A673 (cell line): ENCODE measurements at regions not wholly inside any gene's neighbourhood (a gene's known extent, or its start where the extent isn't known, plus 50 kb on each side); places are given as distances from the start of the nearest gene placed in this dataset.
"Not testable (repeated sequence)": the region's sequence is repeated elsewhere in the genome, so short reads cannot be mapped to it uniquely, and the experiment has no call there.

Source experiments
- BruUV-seq: library from RNA; stranded (reverse); fragments of 400-500 nt; replicated peaks from 2 replicates; lab custom pipeline; 2021; lab: Mats Ljungman, UMichigan
- CTCF ChIA-PET: fragments of 300-600 bp; sonication (Branson Sonifier 250); formaldehyde crosslinking; loops from one replicate; lab custom pipeline; 2022; ENCODE audit warnings: antibody characterized with exemption; lab: Charles Lee
- POLR2A ChIA-PET: fragments of 300-600 bp; sonication (Branson Sonifier 250); formaldehyde crosslinking; loops from one replicate; lab custom pipeline; 2022; ENCODE audit warnings: antibody characterized with exemption; ENCODE audit not compliant: low non-redundant PET; lab: Charles Lee
- DNase-seq: peaks from one replicate; pipeline ENCODE4 v3.0.0-alpha.2; 2015; ENCODE audit warnings: low spot score
- H3K27ac ChIP-seq: fragments of 200-600 bp; sonication (generic); 2 replicates; pipeline ENCODE4 v1.5.1; 2016; ENCODE audit warnings: mixed run types, low read depth, mild to moderate bottlenecking, mixed read lengths, antibody characterized with exemption, low read length; ENCODE audit not compliant: poor library complexity, severe bottlenecking
- H3K27me3 ChIP-seq: fragments of 200-600 bp; sonication (generic); replicated peaks from 2 replicates; pipeline ENCODE4 v1.6.1; 2017; ENCODE audit warnings: mixed run types, low read depth, mild to moderate bottlenecking, mixed read lengths, antibody characterized with exemption, low read length; ENCODE audit not compliant: insufficient read depth, poor library complexity
- H3K36me3 ChIP-seq: fragments of 200-600 bp; sonication (generic); 2 replicates; pipeline ENCODE4 v1.6.1; 2016; ENCODE audit warnings: mixed run types, mild to moderate bottlenecking, mixed read lengths, antibody characterized with exemption, low read length; ENCODE audit not compliant: insufficient read depth, poor library complexity, severe bottlenecking
- H3K4me1 ChIP-seq: fragments of 200-600 bp; sonication (generic); 2 replicates; pipeline ENCODE4 v1.6.1; 2017; ENCODE audit warnings: mixed run types, mild to moderate bottlenecking, mixed read lengths, antibody characterized with exemption, low read length; ENCODE audit not compliant: insufficient read depth, poor library complexity, severe bottlenecking
- H3K4me3 ChIP-seq: fragments of 200-600 bp; sonication (generic); 2 replicates; pipeline ENCODE4 v1.5.1; 2016; ENCODE audit warnings: low read depth, mixed run types, mild to moderate bottlenecking, mixed read lengths, low read length; ENCODE audit not compliant: poor library complexity, severe bottlenecking
- H3K9me3 ChIP-seq: fragments of 200-600 bp; sonication (generic); 2 replicates; pipeline ENCODE4 v1.6.1; 2016; ENCODE audit warnings: mixed run types, low read depth, mild to moderate bottlenecking, mixed read lengths, antibody characterized with exemption, low read length; ENCODE audit not compliant: poor library complexity, severe bottlenecking
- EZH2 ChIP-seq: fragments of 200-600 bp; sonication (generic); IDR thresholded peaks from 2 replicates; pipeline ENCODE4 v1.6.1; 2017; ENCODE audit warnings: borderline replicate concordance, low read depth, mild to moderate bottlenecking, mixed read lengths, antibody characterized with exemption, low read length; ENCODE audit not compliant: poor library complexity, severe bottlenecking
- intact Hi-C: fragments of 100-400 bp; cut with micrococcal nuclease; formaldehyde crosslinking; loops from one replicate; pipeline ENCODE4 v1.10.0; 2022; ENCODE audit not compliant: unreplicated experiment
- TF ChIP-seq, protein P1 (sequence below): fragments of 300-800, 200-600 bp; sonication (generic); conservative IDR thresholded peaks from 2 replicates; pipeline ENCODE4 v1.5.1; 2017; ENCODE audit warnings: low read depth, mild to moderate bottlenecking, antibody characterized with exemption, low read length, moderate library complexity, mixed read lengths

GRCh38 chr13:104616990-104617389, 1550.8 kb upstream of the SLC10A2 start:
- intact Hi-C loops: no loop called here
- ChIA-PET POLR2A (no interaction called here), CTCF (no interaction called here)
- Histone ChIP-seq H3K27me3 (no peaks in the 10 kb centered on the region), H3K27ac (no peak overlapping the region), H3K4me3 (no peak overlapping the region), H3K9me3 (no peaks in the 10 kb centered on the region), H3K36me3 (no peaks in the 10 kb centered on the region), H3K4me1 (no peaks in the 10 kb centered on the region)
- TF ChIP-seq EZH2: no peak
- TF ChIP-seq, protein P1, sequence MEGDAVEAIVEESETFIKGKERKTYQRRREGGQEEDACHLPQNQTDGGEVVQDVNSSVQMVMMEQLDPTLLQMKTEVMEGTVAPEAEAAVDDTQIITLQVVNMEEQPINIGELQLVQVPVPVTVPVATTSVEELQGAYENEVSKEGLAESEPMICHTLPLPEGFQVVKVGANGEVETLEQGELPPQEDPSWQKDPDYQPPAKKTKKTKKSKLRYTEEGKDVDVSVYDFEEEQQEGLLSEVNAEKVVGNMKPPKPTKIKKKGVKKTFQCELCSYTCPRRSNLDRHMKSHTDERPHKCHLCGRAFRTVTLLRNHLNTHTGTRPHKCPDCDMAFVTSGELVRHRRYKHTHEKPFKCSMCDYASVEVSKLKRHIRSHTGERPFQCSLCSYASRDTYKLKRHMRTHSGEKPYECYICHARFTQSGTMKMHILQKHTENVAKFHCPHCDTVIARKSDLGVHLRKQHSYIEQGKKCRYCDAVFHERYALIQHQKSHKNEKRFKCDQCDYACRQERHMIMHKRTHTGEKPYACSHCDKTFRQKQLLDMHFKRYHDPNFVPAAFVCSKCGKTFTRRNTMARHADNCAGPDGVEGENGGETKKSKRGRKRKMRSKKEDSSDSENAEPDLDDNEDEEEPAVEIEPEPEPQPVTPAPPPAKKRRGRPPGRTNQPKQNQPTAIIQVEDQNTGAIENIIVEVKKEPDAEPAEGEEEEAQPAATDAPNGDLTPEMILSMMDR: no peak
- BruUV-seq: no TSS peak
- DNase-seq: no peak

GRCh38 chr13:104614361-104615145, 1548.3 kb upstream of the SLC10A2 start:
- Histone ChIP-seq H3K4me1 (no peaks in the 10 kb centered on the region), H3K27me3 (no peaks in the 10 kb centered on the region), H3K9me3 (no peaks in the 10 kb centered on the region), H3K36me3 (no peaks in the 10 kb centered on the region), H3K27ac (no peak overlapping the region), H3K4me3 (no peak overlapping the region)
- POLR2A ChIA-PET: no interaction called here
- DNase-seq: no peak
- no TSS peak for BruUV-seq
- intact Hi-C loops: no loop called here
- TF ChIP-seq, protein P1: no peak
- TF ChIP-seq EZH2: no peak
- CTCF ChIA-PET: no interaction called here

GRCh38 chr13:104608331-104608730, 1542.1 kb upstream of the SLC10A2 start:
- Histone ChIP-seq H3K27ac (no peak overlapping the region), H3K27me3 (no peaks in the 10 kb centered on the region), H3K4me1 (no peaks in the 10 kb centered on the region), H3K36me3 (no peaks in the 10 kb centered on the region), H3K9me3 (no peaks in the 10 kb centered on the region), H3K4me3 (no peak overlapping the region)
- CTCF ChIA-PET: no interaction called here
- no peak for DNase-seq
- TF ChIP-seq, protein P1: no peak
- no peak for TF ChIP-seq EZH2
- intact Hi-C loops: no loop called here
- POLR2A ChIA-PET: no interaction called here
- no TSS peak for BruUV-seq

DNA sequence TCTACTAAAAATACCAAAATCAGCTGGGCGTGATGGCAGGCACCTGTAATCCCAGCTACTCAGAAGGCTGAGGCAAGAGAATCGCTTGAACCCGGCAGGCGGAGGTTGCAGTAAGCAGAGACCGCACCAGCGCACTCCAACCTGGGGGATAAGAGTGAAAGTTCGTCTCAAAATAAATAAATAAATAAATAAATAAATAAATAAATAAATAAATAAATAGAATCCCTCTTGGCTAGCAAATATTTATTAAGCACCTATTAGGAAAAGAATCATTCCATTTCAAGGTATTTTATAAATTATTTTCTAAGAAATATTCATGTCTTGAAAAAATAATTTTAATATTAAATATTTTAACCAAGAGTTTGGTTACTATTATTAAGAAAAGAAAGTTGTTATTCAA, 1539.2 kb upstream of the SLC10A2 start:
- intact Hi-C loops, CTCF ChIA-PET, H3K36me3 ChIP-seq, H3K9me3 ChIP-seq, H3K27me3 ChIP-seq, DNase-seq, H3K4me1 ChIP-seq, H3K4me3 ChIP-seq, POLR2A ChIA-PET, H3K27ac ChIP-seq, BruUV-seq: not testable (repeated sequence)
